ENCODE measurements at regions not wholly inside any gene's neighbourhood (a gene's known extent, or its start where the extent isn't known, plus 50 kb on each side); places are given as distances from the start of the nearest gene placed in this dataset.

GRCh38 chr15:35690698-35691116 is 144.7 kb upstream of the DPH6 start:
- no peak overlapping the region for H3K4me3 ChIP-seq (IDR thresholded peaks at IDR 0.05; ENCODE audit: insufficient read depth, low read depth, low read length)
- no peak overlapping the region for H3K4me2 ChIP-seq
- H3K27ac ChIP-seq = no peak overlapping the region
- H4K20me1 ChIP-seq (ENCODE audit: insufficient read depth) = no peaks in the 10 kb centered on the region
- H3K79me2 ChIP-seq (ENCODE audit: insufficient read depth, low read depth) = no peaks in the 10 kb centered on the region
- TF ChIP-seq, protein P1, sequence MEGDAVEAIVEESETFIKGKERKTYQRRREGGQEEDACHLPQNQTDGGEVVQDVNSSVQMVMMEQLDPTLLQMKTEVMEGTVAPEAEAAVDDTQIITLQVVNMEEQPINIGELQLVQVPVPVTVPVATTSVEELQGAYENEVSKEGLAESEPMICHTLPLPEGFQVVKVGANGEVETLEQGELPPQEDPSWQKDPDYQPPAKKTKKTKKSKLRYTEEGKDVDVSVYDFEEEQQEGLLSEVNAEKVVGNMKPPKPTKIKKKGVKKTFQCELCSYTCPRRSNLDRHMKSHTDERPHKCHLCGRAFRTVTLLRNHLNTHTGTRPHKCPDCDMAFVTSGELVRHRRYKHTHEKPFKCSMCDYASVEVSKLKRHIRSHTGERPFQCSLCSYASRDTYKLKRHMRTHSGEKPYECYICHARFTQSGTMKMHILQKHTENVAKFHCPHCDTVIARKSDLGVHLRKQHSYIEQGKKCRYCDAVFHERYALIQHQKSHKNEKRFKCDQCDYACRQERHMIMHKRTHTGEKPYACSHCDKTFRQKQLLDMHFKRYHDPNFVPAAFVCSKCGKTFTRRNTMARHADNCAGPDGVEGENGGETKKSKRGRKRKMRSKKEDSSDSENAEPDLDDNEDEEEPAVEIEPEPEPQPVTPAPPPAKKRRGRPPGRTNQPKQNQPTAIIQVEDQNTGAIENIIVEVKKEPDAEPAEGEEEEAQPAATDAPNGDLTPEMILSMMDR (conservative IDR thresholded peaks at IDR 0.05; ENCODE audit: low read depth, low read length) = no peak
- H3K27me3 ChIP-seq (ENCODE audit: insufficient read depth, low read depth) = no peaks in the 10 kb centered on the region
- no peaks in the 10 kb centered on the region for H3K4me1 ChIP-seq (ENCODE audit: low read depth, poor library complexity, severe bottlenecking)
- no peak overlapping the region for H3K9ac ChIP-seq
- no peak overlapping the region for H2AFZ ChIP-seq (ENCODE audit: low read depth)
- H3K36me3 ChIP-seq (ENCODE audit: insufficient read depth) = no peaks in the 10 kb centered on the region

DNA sequence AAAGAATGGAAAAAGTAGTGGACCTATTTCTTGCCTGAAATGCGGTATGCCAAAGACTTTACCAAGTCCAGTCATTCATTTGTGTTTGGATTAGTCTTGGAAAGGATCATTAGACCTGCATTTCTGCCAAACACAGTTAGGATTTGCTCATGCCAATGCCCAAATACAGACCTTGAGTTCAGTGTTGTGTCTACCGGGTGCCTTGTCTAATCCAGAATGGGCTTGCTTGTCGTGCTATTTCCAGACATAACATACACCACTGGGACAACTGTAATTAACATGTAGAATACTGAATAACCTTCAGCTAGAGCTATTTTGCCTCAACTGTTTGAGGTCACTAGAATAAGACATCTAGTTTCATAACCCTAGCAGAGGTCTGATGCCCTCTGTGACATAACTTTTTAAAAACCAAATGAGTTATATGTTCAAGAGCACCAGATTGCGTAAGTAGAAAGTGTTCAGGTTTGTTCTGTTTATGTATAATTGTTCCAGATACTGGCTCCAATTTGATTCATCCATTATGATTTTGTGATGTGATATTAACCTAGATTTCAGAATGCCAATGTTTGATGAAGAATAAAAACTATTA is 145.3 kb upstream of the DPH6 start:
- no peaks in the 10 kb centered on the region for H3K27me3 ChIP-seq (ENCODE audit: insufficient read depth, low read depth)
- no peak overlapping the region for H3K9ac ChIP-seq
- TF ChIP-seq, protein P1 (conservative IDR thresholded peaks at IDR 0.05; ENCODE audit: low read depth, low read length) = no peak
- H3K4me1 ChIP-seq (ENCODE audit: low read depth, poor library complexity, severe bottlenecking) = no peaks in the 10 kb centered on the region
- H3K4me3 ChIP-seq (IDR thresholded peaks at IDR 0.05; ENCODE audit: insufficient read depth, low read depth, low read length) = no peak overlapping the region
- no peak overlapping the region for H2AFZ ChIP-seq (ENCODE audit: low read depth)
- no peak overlapping the region for H3K27ac ChIP-seq
- no peaks in the 10 kb centered on the region for H3K79me2 ChIP-seq (ENCODE audit: insufficient read depth, low read depth)
- H3K36me3 ChIP-seq (ENCODE audit: insufficient read depth) = no peaks in the 10 kb centered on the region
- H3K4me2 ChIP-seq = no peak overlapping the region
- no peaks in the 10 kb centered on the region for H4K20me1 ChIP-seq (ENCODE audit: insufficient read depth)

DNA sequence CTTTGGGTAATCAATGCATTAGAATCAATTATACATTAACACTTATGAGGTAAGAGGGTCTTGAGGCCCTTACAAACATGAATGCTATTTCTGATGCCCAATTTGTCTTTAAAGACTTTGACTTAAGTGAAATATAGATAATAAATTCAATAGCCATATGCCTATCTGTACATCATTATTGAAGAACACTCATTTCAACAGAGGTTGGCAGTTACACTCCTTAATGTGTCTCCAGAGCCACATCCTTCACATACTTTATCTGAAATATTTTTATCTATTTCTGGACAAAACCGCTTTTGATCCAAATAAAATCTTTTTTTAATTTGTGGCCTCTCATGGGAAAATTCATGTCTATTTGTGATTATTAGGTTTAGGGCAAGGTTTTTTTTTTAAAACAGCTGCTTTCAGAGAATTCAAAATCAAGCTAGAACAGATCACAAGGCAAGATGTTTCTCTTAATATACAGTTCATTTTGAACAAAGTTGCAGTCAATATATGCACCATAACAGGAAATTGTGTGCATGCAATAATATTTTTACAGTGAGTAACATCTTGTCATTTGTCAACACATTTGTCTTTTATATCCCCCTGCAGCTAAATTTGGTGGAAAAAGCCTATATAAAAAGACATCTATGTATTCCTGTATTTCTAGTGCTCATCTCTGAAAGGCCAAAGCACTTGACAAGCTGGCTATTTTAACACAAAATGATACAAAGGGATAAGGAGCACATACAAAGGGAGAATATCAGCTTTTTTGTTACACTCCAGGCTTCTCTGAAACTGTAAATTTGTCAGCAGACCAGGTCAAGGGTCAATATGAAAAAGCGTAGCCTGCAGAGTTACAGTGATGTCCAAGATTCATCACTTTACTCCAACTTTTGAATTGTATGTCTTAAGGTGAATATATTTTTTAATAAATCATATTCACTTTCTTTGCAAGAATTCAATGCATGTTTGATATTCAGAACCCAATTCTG is 146.2 kb upstream of the DPH6 start:
- Histone ChIP-seq H2AFZ (ENCODE audit: low read depth) (no peak overlapping the region), H3K27ac (no peak overlapping the region), H3K36me3 (ENCODE audit: insufficient read depth) (no peaks in the 10 kb centered on the region), H3K79me2 (ENCODE audit: insufficient read depth, low read depth) (no peaks in the 10 kb centered on the region), H3K4me3 (IDR thresholded peaks at IDR 0.05; ENCODE audit: insufficient read depth, low read depth, low read length) (no peak overlapping the region), H3K27me3 (ENCODE audit: insufficient read depth, low read depth) (no peaks in the 10 kb centered on the region), H3K4me2 (no peak overlapping the region), H3K9ac (no peak overlapping the region), H4K20me1 (ENCODE audit: insufficient read depth) (no peaks in the 10 kb centered on the region), H3K4me1 (ENCODE audit: low read depth, poor library complexity, severe bottlenecking) (no peaks in the 10 kb centered on the region)
- TF ChIP-seq, protein P1 (conservative IDR thresholded peaks at IDR 0.05; ENCODE audit: low read depth, low read length) = no peak

GRCh38 chr15:35693286-35693685 is 147.3 kb upstream of the DPH6 start:
- H3K9ac ChIP-seq = no peak overlapping the region
- TF ChIP-seq, protein P1 (conservative IDR thresholded peaks at IDR 0.05; ENCODE audit: low read depth, low read length) = no peak

More at GRCh38 chr15:35693286-35693685, 147.3 kb upstream of the DPH6 start:
- Histone ChIP-seq H3K4me3 (IDR thresholded peaks at IDR 0.05; ENCODE audit: insufficient read depth, low read depth, low read length) (no peak overlapping the region), H3K4me1 (ENCODE audit: low read depth, poor library complexity, severe bottlenecking) (no peaks in the 10 kb centered on the region), H3K27ac (no peak overlapping the region), H4K20me1 (ENCODE audit: insufficient read depth) (no peaks in the 10 kb centered on the region), H2AFZ (ENCODE audit: low read depth) (no peak overlapping the region), H3K27me3 (ENCODE audit: insufficient read depth, low read depth) (no peaks in the 10 kb centered on the region), H3K36me3 (ENCODE audit: insufficient read depth) (no peaks in the 10 kb centered on the region), H3K4me2 (no peak overlapping the region), H3K79me2 (ENCODE audit: insufficient read depth, low read depth) (no peaks in the 10 kb centered on the region)

Data from KMS-11 (cell line).